B cell (primary cell): ENCODE measurements at regions not wholly inside any gene's neighbourhood (a gene's known extent, or its start where the extent isn't known, plus 50 kb on each side); places are given as distances from the start of the nearest gene placed in this dataset.

Experiments
- ATAC-seq: fragments of 200-7000 bp; cut with Tn5 transposase; one replicate; pipeline ENCODE4 v1.10.0; 2021; ENCODE audit warnings: low read depth, mild to moderate bottlenecking, moderate number of reproducible peaks, moderate library complexity
- CTCF ChIA-PET: fragments of 350-600 bp; sonication (Branson Sonifier 250); formaldehyde crosslinking; loops from one replicate; lab custom pipeline; 2021; ENCODE audit warnings: antibody characterized with exemption, inconsistent platforms; lab: Charles Lee
- POLR2A ChIA-PET: fragments of 350-600 bp; sonication (Branson Sonifier 250); formaldehyde crosslinking; loops from one replicate; lab custom pipeline; 2021; ENCODE audit warnings: antibody characterized with exemption; lab: Charles Lee
- DNase-seq: peaks from one replicate; pipeline ENCODE4 v3.0.0; 2013
- H2AFZ ChIP-seq: 2 replicates; pipeline ENCODE4 v1.6.1; 2012; ENCODE audit warnings: mild to moderate bottlenecking, low read depth, low read length; ENCODE audit not compliant: insufficient read depth, poor library complexity, severe bottlenecking
- H3K27ac ChIP-seq, 2 donors: 1 replicate in 1 of 2; 2 replicates in 1 of 2; pipeline ENCODE4 v1.5.1; 2012 to 2013; ENCODE audit warnings: low read length in 2 of 2, mild to moderate bottlenecking in 2 of 2, moderate library complexity in 1 of 2
- H3K27me3 ChIP-seq, 4 experiments: fragments of 200-600 bp in 1 of 4; sonication (generic) in 1 of 4; replicated peaks in 1 of 4; 1 replicate in 2 of 4; 2 replicates in 2 of 4; pipeline versions ENCODE4 v1.6.1 to v1.7.0; 2013 to 2016; ENCODE audit warnings: low read length in 3 of 4, mild to moderate bottlenecking in 2 of 4, mixed read lengths in 1 of 4, moderate library complexity in 1 of 4; ENCODE audit not compliant: insufficient read depth in 4 of 4, control insufficient read depth in 3 of 4; ENCODE audit errors: control extremely low read depth in 1 of 4
- H3K36me3 ChIP-seq, 2 experiments: replicated peaks in 1 of 2; 1 replicate in 1 of 2; 2 replicates in 1 of 2; pipeline versions ENCODE4 v1.6.1 to v1.7.1; 2013; ENCODE audit warnings: low read length in 1 of 2; ENCODE audit not compliant: insufficient read depth in 2 of 2, control insufficient read depth in 1 of 2; ENCODE audit errors: control extremely low read depth in 1 of 2, extremely low read depth in 1 of 2
- H3K4me1 ChIP-seq, 2 donors: fragments of 200-600 bp in 1 of 2; sonication (generic) in 1 of 2; 1 replicate in 1 of 2; 2 replicates in 1 of 2; pipeline versions ENCODE4 v1.5.1 to v1.6.1; 2013 to 2017; ENCODE audit warnings: low read length in 2 of 2; ENCODE audit not compliant: control insufficient read depth in 2 of 2, insufficient read depth in 2 of 2
- H3K4me2 ChIP-seq: replicated peaks from 2 replicates; pipeline ENCODE3; 2012; ENCODE audit warnings: mild to moderate bottlenecking, low read depth, low read length; ENCODE audit not compliant: poor library complexity, severe bottlenecking
- H3K4me3 ChIP-seq, 5 experiments: fragments of 200-600 bp in 1 of 5; sonication (generic) in 1 of 5; 1 replicate in 3 of 5; 2 replicates in 2 of 5; pipeline versions ENCODE4 v1.5.1 to v1.7.0; 2011 to 2016; ENCODE audit warnings: low read length in 4 of 5, mild to moderate bottlenecking in 4 of 5, low read depth in 2 of 5, control low read depth in 1 of 5, moderate library complexity in 1 of 5; ENCODE audit not compliant: insufficient read depth in 1 of 5; ENCODE audit errors: control extremely low read depth in 1 of 5, extremely low read depth in 1 of 5
- H3K79me2 ChIP-seq: fragments of 200-600 bp; sonication (generic); one replicate; pipeline ENCODE4 v1.6.0; 2016; ENCODE audit warnings: low read length; ENCODE audit not compliant: control insufficient read depth, insufficient read depth
- H3K9ac ChIP-seq: fragments of 200-600 bp; sonication (generic); 2 replicates; pipeline ENCODE4 v1.6.1; 2017; ENCODE audit warnings: mild to moderate bottlenecking, low read length, moderate library complexity
- H3K9me3 ChIP-seq, 3 donors: one replicate each; pipeline versions ENCODE4 v1.6.1 to v1.7.1; 2013; ENCODE audit warnings: low read length in 2 of 3; ENCODE audit not compliant: control insufficient read depth in 2 of 3, insufficient read depth in 1 of 3; ENCODE audit errors: control extremely low read depth in 1 of 3
- H4K20me1 ChIP-seq: 2 replicates; pipeline ENCODE4 v1.6.0; 2012; ENCODE audit warnings: mild to moderate bottlenecking, low read length; ENCODE audit not compliant: insufficient read depth, control insufficient read depth, poor library complexity, severe bottlenecking
- H3K27ac Mint-ChIP-seq: one replicate; pipeline ENCODE4 v1.8.0; 2021; ENCODE audit warnings: mixed read lengths
- H3K27me3 Mint-ChIP-seq: one replicate; pipeline ENCODE4 v1.8.0; 2021; ENCODE audit warnings: mixed read lengths
- H3K4me1 Mint-ChIP-seq: one replicate; pipeline ENCODE4 v1.8.0; 2021; ENCODE audit warnings: mixed read lengths
- H3K4me3 Mint-ChIP-seq: one replicate; pipeline ENCODE4 v1.8.0; 2021; ENCODE audit warnings: mixed read lengths
- H3K9me3 Mint-ChIP-seq: one replicate; pipeline ENCODE4 v1.8.0; 2022; ENCODE audit warnings: mixed read lengths; ENCODE audit not compliant: insufficient read depth
- EZH2 ChIP-seq: IDR thresholded peaks from 2 replicates; pipeline ENCODE4 v1.6.1; 2012; ENCODE audit warnings: borderline replicate concordance, low read depth, mild to moderate bottlenecking, moderate library complexity, low read length; ENCODE audit not compliant: insufficient read depth, poor library complexity, severe bottlenecking
- WGBS: methylation state at CpG from one replicate; pipeline ENCODE4 v1.1.5; 2013; ENCODE audit warnings: missing lambda C conversion rate; ENCODE audit not compliant: insufficient coverage; 5-methylcytosine and 5-hydroxymethylcytosine counted together
- intact Hi-C: fragments of 100-400 bp; cut with micrococcal nuclease; formaldehyde crosslinking; loops from one replicate; pipeline ENCODE4 v1.10.0; 2022
- TF ChIP-seq, protein P1 (sequence below): fragments of 200-600 bp; IDR thresholded peaks from one replicate; pipeline ENCODE4 v1.8.0; 2022; ENCODE audit warnings: antibody characterized with exemption, mild to moderate bottlenecking

DNA sequence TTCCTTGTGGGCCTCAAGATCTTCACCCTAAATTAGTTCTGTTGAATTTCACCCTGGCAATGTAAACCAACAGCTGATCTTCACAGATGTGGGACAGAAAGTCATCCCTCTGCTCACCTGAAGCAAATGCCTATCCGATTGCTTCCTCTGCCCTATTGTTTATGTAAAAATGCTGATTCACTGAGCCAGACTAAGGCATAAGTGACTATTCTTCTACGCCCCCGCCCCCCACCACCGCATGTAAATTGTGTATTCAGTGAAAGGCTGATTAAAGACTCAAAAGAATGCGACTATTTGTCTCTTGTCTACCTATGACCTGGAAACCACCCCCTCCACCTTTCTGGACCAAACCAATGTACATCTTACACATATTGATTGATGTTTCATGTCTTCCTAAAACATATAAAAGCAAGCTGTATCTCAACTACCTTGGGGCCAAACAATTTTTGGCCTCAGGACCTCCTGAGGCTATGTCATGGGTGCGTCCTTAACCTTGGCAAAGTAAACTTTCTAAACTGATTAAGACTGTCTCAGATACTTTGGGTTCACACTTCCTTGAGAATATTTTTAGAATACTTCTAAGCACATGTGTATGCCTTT lies 129.7 kb upstream of the BOD1 start:
- ChIA-PET POLR2A (interaction anchor here (0.7 kb wide), 1 partner anchor 122 kb away, joined by 4 read pairs; no protein-coding TSS in a partner anchor), CTCF (interaction anchor here (0.5 to 2.0 kb wide), 6 partner anchors 8 to 142 kb away, joined by 3 to 5 read pairs (median 3); partner anchors contain the start of gene CPEB4)
- H3K9me3 ChIP-seq, result peaks cover 0 to 4% (median 0%) of the 10 kb centered on the region in 3 donors
- no peaks in the 10 kb centered on the region for H3K79me2 ChIP-seq
- no peak overlapping the region for H2AFZ ChIP-seq
- 100% methylated on average over 1 of the region's 6 CpGs for WGBS
- no peak overlapping the region for H3K4me3 ChIP-seq
- no peaks in the 10 kb centered on the region for H4K20me1 ChIP-seq
- peaks cover 68% of the 10 kb centered on the region for H3K4me1 Mint-ChIP-seq
- H3K27ac ChIP-seq, result peak overlapping the region; percentile 37 to 62
- intact Hi-C loops, result loop anchor here (2.0 to 5.0 kb wide), 3 partner anchors 36 to 45 kb away; no protein-coding TSS in a partner anchor
- no peaks in the 10 kb centered on the region for H3K27me3 ChIP-seq
- no peak for DNase-seq
- TF ChIP-seq EZH2, result no peak
- TF ChIP-seq, protein P1, sequence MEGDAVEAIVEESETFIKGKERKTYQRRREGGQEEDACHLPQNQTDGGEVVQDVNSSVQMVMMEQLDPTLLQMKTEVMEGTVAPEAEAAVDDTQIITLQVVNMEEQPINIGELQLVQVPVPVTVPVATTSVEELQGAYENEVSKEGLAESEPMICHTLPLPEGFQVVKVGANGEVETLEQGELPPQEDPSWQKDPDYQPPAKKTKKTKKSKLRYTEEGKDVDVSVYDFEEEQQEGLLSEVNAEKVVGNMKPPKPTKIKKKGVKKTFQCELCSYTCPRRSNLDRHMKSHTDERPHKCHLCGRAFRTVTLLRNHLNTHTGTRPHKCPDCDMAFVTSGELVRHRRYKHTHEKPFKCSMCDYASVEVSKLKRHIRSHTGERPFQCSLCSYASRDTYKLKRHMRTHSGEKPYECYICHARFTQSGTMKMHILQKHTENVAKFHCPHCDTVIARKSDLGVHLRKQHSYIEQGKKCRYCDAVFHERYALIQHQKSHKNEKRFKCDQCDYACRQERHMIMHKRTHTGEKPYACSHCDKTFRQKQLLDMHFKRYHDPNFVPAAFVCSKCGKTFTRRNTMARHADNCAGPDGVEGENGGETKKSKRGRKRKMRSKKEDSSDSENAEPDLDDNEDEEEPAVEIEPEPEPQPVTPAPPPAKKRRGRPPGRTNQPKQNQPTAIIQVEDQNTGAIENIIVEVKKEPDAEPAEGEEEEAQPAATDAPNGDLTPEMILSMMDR, result no peak
- peak overlapping the region; percentile 52 for H3K27ac Mint-ChIP-seq
- ATAC-seq, result no peak
- no peaks in the 10 kb centered on the region for H3K27me3 Mint-ChIP-seq
- H3K9me3 Mint-ChIP-seq, result no peaks in the 10 kb centered on the region
- H3K4me1 ChIP-seq, result peaks cover 43 to 64% of the 10 kb centered on the region in 2 donors
- peak overlapping the region; percentile 13 for H3K4me3 Mint-ChIP-seq
- peak overlapping the region; percentile 11 for H3K9ac ChIP-seq
- peak overlapping the region; percentile 55 for H3K4me2 ChIP-seq
- no peaks in the 10 kb centered on the region for H3K36me3 ChIP-seq

- TF ChIP-seq, protein P1, result no peak
- no peak for TF ChIP-seq EZH2
- DNase-seq, result no peak
- Histone ChIP-seq H3K4me1 (peaks cover 34 to 56% of the 10 kb centered on the region in 2 donors), H3K79me2 (no peaks in the 10 kb centered on the region), H3K36me3 (no peaks in the 10 kb centered on the region), H3K9ac (no peak overlapping the region), H2AFZ (no peak overlapping the region), H3K4me3 (no peak overlapping the region), H3K27me3 (no peaks in the 10 kb centered on the region), H3K9me3 (peaks cover 0 to 4% (median 0%) of the 10 kb centered on the region in 3 donors), H4K20me1 (no peaks in the 10 kb centered on the region), H3K4me2 (no peak overlapping the region), H3K27ac (no peak overlapping the region)
- intact Hi-C loops, result loop anchor here (2.0 to 5.0 kb wide), 3 partner anchors 34 to 43 kb away; no protein-coding TSS in a partner anchor
- ATAC-seq, result no peak
- Mint-ChIP-seq H3K27me3 (no peaks in the 10 kb centered on the region), H3K9me3 (no peaks in the 10 kb centered on the region), H3K4me3 (no peak overlapping the region), H3K27ac (no peak overlapping the region), H3K4me1 (peaks cover 65% of the 10 kb centered on the region)
- ChIA-PET CTCF (interaction anchor here (0.6 to 1.5 kb wide), 3 partner anchors 40 to 1537 kb away, joined by 3 to 4 read pairs (median 3); no protein-coding TSS in a partner anchor), POLR2A (interaction anchor here (0.6 to 0.7 kb wide), 3 partner anchors 16 to 76 kb away, joined by 4 to 6 read pairs (median 6); no protein-coding TSS in a partner anchor)
Observed at GRCh38 chr5:173747876-173748275, 131.4 kb upstream of the BOD1 start.
